ENCODE measurements at regions not wholly inside any gene's neighbourhood (a gene's known extent, or its start where the extent isn't known, plus 50 kb on each side); places are given as distances from the start of the nearest gene placed in this dataset.

- TF ChIP-seq SIN3A (IDR thresholded peaks at IDR 0.05; ENCODE audit: borderline replicate concordance, insufficient read depth, low read depth, low read length) (no peak), CTCF (IDR thresholded peaks at IDR 0.05) (no peak), REST (IDR thresholded peaks at IDR 0.05; ENCODE audit: insufficient read depth in 1 of 2, low read depth in 2 of 2, low read length in 1 of 2) (no peak)
Observed at GRCh38 chr7:16320099-16320660, 101.2 kb downstream of the CRPPA start.

All from Panc1 (cell line).